Retina (tissue), 1 donor: ENCODE measurements at regions not wholly inside any gene's neighbourhood (a gene's known extent, or its start where the extent isn't known, plus 50 kb on each side); places are given as distances from the start of the nearest gene placed in this dataset.

ENCODE experiments used
- DNase-seq: peaks from one replicate; pipeline ENCODE4 v3.0.0-alpha.2; 2016

- no peak for DNase-seq
These were observed 59.4 kb upstream of the ASIC2 start for GRCh38 chr17:33352526-33352925.

GRCh38 chr17:33356266-33356665 lies 63.2 kb upstream of the ASIC2 start:
- no peak for DNase-seq

- DNase-seq: no peak
These were observed 70.4 kb upstream of the ASIC2 start for GRCh38 chr17:33363475-33363874.

- DNase-seq: no peak
These were observed 73.9 kb upstream of the ASIC2 start for GRCh38 chr17:33366960-33367359.

GRCh38 chr17:33369149-33369548 lies 76.1 kb upstream of the ASIC2 start:
- DNase-seq: no peak

GRCh38 chr17:33369876-33370275 lies 76.8 kb upstream of the ASIC2 start:
- no peak for DNase-seq

GRCh38 chr17:33370401-33370800 lies 77.3 kb upstream of the ASIC2 start:
- DNase-seq: no peak

GRCh38 chr17:33371377-33371776 lies 78.3 kb upstream of the ASIC2 start:
- DNase-seq: no peak

GRCh38 chr17:33373273-33373672 lies 80.2 kb upstream of the ASIC2 start:
- DNase-seq: no peak

GRCh38 chr17:33375103-33375502 lies 82.0 kb upstream of the ASIC2 start:
- no peak for DNase-seq

- DNase-seq: no peak
These were observed 82.7 kb upstream of the ASIC2 start for GRCh38 chr17:33375783-33376182.

- DNase-seq: no peak
These were observed 84.9 kb upstream of the ASIC2 start for GRCh38 chr17:33377837-33378595.

GRCh38 chr17:33381201-33381600 lies 88.1 kb upstream of the ASIC2 start:
- DNase-seq: no peak

GRCh38 chr17:33383488-33384023 lies 90.5 kb upstream of the ASIC2 start:
- no peak for DNase-seq

GRCh38 chr17:33385133-33385532 lies 92.0 kb upstream of the ASIC2 start:
- DNase-seq: no peak

GRCh38 chr17:33385713-33386112 lies 92.6 kb upstream of the ASIC2 start:
- no peak for DNase-seq

GRCh38 chr17:33387406-33387805 lies 94.3 kb upstream of the ASIC2 start:
- no peak for DNase-seq

GRCh38 chr17:33389504-33390135 lies 96.5 kb upstream of the ASIC2 start:
- no peak for DNase-seq

GRCh38 chr17:33390479-33391176 lies 97.5 kb upstream of the ASIC2 start:
- no peak for DNase-seq

- DNase-seq: no peak
These were observed 103.7 kb upstream of the ASIC2 start for GRCh38 chr17:33396818-33397217.

GRCh38 chr17:33398386-33398785 lies 105.3 kb upstream of the ASIC2 start:
- no peak for DNase-seq

- peak; percentile 16 for DNase-seq
These were observed 108.2 kb upstream of the ASIC2 start for GRCh38 chr17:33401249-33401648.

GRCh38 chr17:33403194-33403593 lies 110.1 kb upstream of the ASIC2 start:
- no peak for DNase-seq
